Large intestine (tissue), 3 donors: ENCODE measurements at regions not wholly inside any gene's neighbourhood (a gene's known extent, or its start where the extent isn't known, plus 50 kb on each side); places are given as distances from the start of the nearest gene placed in this dataset.
"Not testable (repeated sequence)": the region's sequence is repeated elsewhere in the genome, so short reads cannot be mapped to it uniquely, and the experiment has no call there.

Experiments used
- DNase-seq, 2 donors: peaks; one replicate each; pipeline versions ENCODE4 v3.0.0 to v3.0.0-alpha.2; 2013
- H3K27ac ChIP-seq: one replicate; pipeline ENCODE4 v1.5.1; 2013; ENCODE audit warnings: low read length
- H3K27me3 ChIP-seq: 2 replicates; pipeline ENCODE4 v1.6.1; 2013; ENCODE audit warnings: low read length; ENCODE audit not compliant: control insufficient read depth, insufficient read depth
- H3K36me3 ChIP-seq: 2 replicates; pipeline ENCODE4 v1.6.1; 2013; ENCODE audit warnings: low read length; ENCODE audit not compliant: control insufficient read depth, insufficient read depth
- H3K4me1 ChIP-seq: one replicate; pipeline ENCODE4 v1.6.1; 2013; ENCODE audit warnings: low read length; ENCODE audit not compliant: control insufficient read depth, insufficient read depth
- H3K4me3 ChIP-seq: one replicate; pipeline ENCODE4 v1.5.1; 2013; ENCODE audit warnings: low read length
- H3K9me3 ChIP-seq: one replicate; pipeline ENCODE4 v1.6.1; 2013; ENCODE audit warnings: mild to moderate bottlenecking, low read depth, low read length, moderate library complexity; ENCODE audit not compliant: control insufficient read depth
- WGBS: methylation state at CpG from one replicate; pipeline ENCODE4 v1.1.5; 2013; ENCODE audit warnings: low lambda C conversion rate; ENCODE audit not compliant: insufficient coverage; 5-methylcytosine and 5-hydroxymethylcytosine counted together

DNA sequence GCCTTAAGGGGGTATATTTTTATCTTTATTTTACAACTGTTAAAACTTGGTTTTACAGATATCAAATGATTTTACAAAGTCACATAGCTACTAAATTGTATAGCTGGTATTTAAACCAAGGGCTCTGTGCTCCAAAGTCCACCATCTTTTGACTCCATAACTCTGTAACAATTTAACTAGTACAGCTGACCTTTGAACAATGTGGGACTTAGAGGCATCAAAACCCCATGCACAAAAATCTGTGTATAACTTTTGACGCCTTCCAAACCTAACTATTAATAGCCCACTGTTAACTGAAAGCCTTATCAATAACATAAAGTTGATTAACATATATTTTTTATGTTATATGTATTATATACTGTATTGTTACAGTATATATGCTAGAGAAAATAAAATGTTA, 874.3 kb downstream of the KCNA4 start:
- H3K27ac ChIP-seq, H3K4me1 ChIP-seq, H3K4me3 ChIP-seq, H3K9me3 ChIP-seq, H3K36me3 ChIP-seq, H3K27me3 ChIP-seq: not testable (repeated sequence)
- peak; percentile 29 to 55 for DNase-seq
- WGBS, result no CpG with 5 or more reads among the region's 1 CpG

DNA sequence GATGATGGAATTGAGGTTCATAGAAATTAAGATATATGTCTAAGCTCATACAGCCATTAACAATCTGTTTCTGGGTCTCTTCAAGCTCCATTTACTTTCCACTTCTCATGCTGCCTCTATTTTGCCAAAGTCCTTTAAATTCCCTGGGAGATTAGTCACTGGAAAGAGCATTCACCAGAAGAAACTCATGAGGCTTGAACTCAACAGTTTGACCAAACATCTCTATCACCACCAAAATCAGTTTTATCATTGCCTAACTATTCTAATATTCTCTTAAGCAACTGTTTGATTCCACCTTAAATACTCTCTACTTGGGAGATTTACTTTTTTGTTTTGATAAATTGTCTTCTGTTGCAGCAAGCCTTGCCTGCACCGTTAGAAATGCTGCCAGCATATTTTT, 881.3 kb downstream of the KCNA4 start:
- no CpG with 5 or more reads among the region's 1 CpG for WGBS
- Histone ChIP-seq H3K4me1 (no peaks in the 10 kb centered on the region), H3K27me3 (no peaks in the 10 kb centered on the region), H3K36me3 (no peaks in the 10 kb centered on the region), H3K4me3 (no peak overlapping the region), H3K9me3 (no peaks in the 10 kb centered on the region), H3K27ac (no peak overlapping the region)
- DNase-seq, result no peak

DNA sequence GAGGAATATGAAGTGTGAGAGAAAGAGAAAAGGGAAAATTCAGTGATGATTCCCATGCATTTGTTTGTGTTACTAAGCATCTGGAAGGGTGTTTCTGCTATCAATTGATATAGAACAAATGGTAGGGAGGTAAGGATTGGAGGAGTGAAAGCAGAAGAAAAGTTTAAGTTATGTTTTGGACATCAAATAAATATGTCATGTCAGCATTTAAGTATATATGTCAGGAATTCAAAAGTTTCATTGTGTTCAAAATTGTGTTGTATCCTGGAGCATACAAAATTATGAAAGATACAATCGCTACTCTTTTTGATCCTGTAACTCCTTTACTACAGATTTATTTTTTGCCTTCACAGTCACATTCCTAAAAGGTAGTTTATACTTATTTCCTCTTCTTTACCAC, 885.8 kb downstream of the KCNA4 start:
- H3K9me3 ChIP-seq, result no peaks in the 10 kb centered on the region
- H3K36me3 ChIP-seq, result no peaks in the 10 kb centered on the region
- no peak for DNase-seq
- H3K4me3 ChIP-seq, result no peak overlapping the region
- no peak overlapping the region for H3K27ac ChIP-seq
- no peaks in the 10 kb centered on the region for H3K4me1 ChIP-seq
- WGBS, result 67% methylated on average over 1 of the region's 1 CpG
- no peaks in the 10 kb centered on the region for H3K27me3 ChIP-seq

DNA sequence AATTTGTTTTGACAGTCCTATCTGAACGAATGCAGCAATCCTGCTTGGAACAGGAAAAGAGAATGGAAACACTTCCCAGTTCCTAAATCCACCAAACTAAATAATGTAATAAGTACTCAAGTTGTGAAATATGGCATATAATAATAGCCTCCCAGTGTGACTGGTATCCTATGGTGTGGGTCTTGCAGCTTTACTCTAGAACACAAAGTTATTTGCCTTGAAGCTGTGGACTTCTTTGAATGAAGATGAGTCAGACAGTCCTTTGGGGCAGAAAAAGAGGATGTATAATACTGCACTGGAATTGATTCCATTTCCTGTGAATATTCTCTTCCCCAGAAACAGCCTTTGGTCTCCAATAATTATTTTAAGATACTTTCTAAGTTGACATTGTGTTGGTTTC, 887.0 kb downstream of the KCNA4 start:
- no peak for DNase-seq
- 80% methylated on average over 1 of the region's 1 CpG for WGBS
- no peaks in the 10 kb centered on the region for H3K9me3 ChIP-seq
- H3K4me3 ChIP-seq, result no peak overlapping the region
- H3K36me3 ChIP-seq, result no peaks in the 10 kb centered on the region
- no peak overlapping the region for H3K27ac ChIP-seq
- H3K27me3 ChIP-seq, result no peaks in the 10 kb centered on the region
- H3K4me1 ChIP-seq, result no peaks in the 10 kb centered on the region

DNA sequence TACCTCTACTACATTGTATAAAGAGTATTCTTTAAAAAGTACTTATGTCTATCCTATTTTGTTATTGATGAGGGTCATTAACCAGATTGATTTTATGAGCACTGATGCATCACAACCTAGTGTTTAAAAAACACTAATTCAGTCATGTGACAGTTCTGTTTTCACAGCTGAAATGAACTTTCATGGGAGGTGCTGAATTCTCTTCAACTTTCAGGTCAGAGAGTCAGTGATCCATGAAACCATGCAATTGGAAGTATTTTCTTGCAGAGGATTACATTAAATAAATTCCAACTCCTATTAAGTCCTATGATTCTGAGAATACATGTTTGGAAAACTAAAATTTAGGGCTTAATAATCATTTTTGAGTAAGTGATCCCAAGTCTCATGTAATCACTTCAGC, 889.4 kb downstream of the KCNA4 start:
- Histone ChIP-seq H3K27me3 (no peaks in the 10 kb centered on the region), H3K36me3 (no peaks in the 10 kb centered on the region), H3K27ac (no peak overlapping the region), H3K4me3 (no peak overlapping the region), H3K9me3 (no peaks in the 10 kb centered on the region), H3K4me1 (no peaks in the 10 kb centered on the region)
- no peak for DNase-seq

DNA sequence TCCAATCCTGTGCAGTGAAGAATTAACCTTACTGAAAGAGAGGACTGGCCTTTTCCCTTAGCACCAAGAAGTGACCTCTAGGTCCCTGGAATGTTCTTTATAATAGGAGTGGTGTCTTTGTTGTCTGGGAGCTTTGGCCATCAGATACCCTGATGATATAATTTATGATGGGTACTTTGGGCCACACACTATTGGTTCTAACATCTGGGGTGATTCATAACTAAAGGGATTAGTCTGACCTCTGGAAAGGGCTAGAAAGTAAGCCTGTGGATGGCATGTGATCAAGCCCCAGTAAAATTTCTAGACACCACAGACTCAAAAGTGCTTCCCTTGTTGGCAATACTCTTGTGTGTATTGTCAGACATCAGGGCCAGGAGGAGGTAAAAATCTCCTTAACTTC, 891.2 kb downstream of the KCNA4 start:
- Histone ChIP-seq H3K4me1 (no peaks in the 10 kb centered on the region), H3K9me3 (no peaks in the 10 kb centered on the region), H3K4me3 (no peak overlapping the region), H3K36me3 (no peaks in the 10 kb centered on the region), H3K27me3 (no peaks in the 10 kb centered on the region), H3K27ac (no peak overlapping the region)
- no peak for DNase-seq

DNA sequence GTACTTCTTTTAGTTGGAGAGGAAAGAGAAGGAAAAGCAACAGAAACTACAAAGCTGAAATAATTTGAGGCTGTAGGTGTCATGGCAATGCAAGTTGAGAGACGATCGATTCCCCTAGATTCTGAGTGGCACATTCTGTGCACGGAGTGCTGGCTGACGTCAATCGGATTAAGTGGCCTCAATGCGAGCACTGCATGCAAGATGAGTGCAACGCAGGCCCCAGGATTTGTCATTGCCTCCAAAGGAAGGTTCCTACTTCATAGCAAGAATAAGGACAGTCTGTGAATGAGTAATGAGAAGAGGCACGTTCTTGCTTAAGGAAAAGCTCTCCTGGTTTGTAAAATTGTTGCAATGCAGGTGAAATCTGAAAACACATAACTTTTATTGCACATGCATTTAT, 892.4 kb downstream of the KCNA4 start:
- H3K4me3 ChIP-seq, result no peak overlapping the region
- H3K27me3 ChIP-seq, result no peaks in the 10 kb centered on the region
- H3K4me1 ChIP-seq, result no peaks in the 10 kb centered on the region
- WGBS, result no CpG with 5 or more reads among the region's 8 CpGs
- H3K36me3 ChIP-seq, result no peaks in the 10 kb centered on the region
- no peak overlapping the region for H3K27ac ChIP-seq
- no peak for DNase-seq
- H3K9me3 ChIP-seq, result no peaks in the 10 kb centered on the region

DNA sequence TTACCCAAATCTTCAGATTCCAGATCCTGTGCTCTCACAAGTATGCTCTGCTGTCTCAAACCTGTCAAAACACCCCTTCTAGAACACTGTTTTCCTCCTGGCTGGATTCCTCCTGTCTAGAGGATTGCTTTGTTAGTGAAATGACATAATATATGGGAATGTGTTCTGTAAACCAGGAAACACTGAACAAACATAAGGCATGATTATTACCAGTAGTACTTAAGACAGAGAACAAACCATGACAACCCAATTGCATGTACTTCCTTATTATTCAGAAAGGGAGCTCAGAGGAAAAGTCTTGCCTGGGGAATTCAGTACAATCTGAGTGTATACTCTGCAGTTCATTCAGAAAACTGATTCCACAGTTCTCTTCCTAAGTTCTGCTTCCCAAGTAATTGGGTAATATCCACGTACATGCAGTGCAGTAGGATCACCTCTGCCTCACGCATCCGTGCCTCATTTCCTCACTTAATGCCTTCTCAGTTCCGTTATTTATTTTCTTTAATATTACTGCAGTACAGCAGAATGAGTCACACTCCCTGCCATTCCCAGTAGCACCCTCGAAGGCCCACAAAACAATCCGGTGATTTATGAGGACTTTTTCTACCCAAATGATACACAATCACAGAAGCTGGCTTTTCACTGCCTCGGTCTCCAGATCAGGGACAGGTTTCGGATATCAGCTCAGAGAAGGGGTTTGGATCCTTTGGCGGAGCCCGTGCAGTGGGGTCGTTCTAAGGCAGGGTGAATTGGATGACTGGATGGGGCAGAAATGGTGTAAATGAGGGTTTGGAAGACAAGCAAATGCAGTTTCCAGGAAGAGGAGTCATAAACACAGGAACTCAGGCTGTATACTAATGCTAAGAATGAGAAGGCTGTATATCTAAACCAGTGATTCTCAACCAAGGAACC, 896.9 kb downstream of the KCNA4 start:
- Histone ChIP-seq H3K27me3 (no peaks in the 10 kb centered on the region), H3K4me3 (no peak overlapping the region), H3K27ac (no peak overlapping the region), H3K4me1 (no peaks in the 10 kb centered on the region), H3K36me3 (no peaks in the 10 kb centered on the region), H3K9me3 (no peaks in the 10 kb centered on the region)
- WGBS, result no CpG with 5 or more reads among the region's 11 CpGs
- DNase-seq, result peak; percentile 0 to 13

DNA sequence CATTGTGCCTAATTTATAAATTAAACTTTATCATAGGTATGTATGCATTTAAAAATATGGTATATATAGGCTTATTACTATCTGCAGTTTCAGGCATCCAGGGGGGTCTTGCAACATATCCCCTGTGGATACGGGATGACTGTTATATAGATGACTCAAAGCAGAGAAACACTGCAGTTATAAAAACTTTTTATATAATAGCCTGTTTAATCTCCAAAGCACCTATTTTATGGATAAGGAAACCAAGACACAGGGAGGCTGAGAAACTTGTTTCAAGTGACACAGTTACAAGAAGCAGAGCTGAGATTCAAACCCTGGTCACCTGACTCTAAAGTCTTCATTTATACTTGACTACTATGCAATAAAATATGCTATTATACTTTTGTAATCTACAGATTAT, 897.7 kb downstream of the KCNA4 start:
- H3K4me3 ChIP-seq, result no peak overlapping the region
- no peak for DNase-seq
- H3K9me3 ChIP-seq, result no peaks in the 10 kb centered on the region
- no peaks in the 10 kb centered on the region for H3K36me3 ChIP-seq
- H3K27ac ChIP-seq, result no peak overlapping the region
- WGBS, result no CpG with 5 or more reads among the region's 1 CpG
- no peaks in the 10 kb centered on the region for H3K27me3 ChIP-seq
- H3K4me1 ChIP-seq, result no peaks in the 10 kb centered on the region

DNA sequence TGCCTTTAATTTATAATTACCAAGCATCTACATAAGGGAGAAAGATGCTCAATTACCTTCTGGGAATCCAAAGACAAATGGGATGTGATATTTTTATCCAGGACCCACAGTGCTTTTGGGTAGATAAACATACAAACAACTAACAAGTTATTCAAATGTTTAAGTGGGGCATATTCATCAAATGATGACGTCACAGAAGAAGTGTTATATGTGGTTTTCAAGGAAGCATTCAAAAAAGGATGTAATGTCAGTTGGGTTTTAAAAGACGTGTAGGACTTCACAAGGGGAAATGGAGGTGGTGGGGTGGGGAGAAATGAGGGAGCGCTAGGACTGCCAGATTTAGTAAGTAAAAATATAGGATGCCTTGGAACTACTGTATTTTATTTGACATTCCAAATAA, 915.9 kb downstream of the KCNA4 start:
- no peak for DNase-seq
- H3K4me3 ChIP-seq, result no peak overlapping the region
- H3K36me3 ChIP-seq, result no peaks in the 10 kb centered on the region
- H3K4me1 ChIP-seq, result no peaks in the 10 kb centered on the region
- no peaks in the 10 kb centered on the region for H3K27me3 ChIP-seq
- WGBS, result no CpG with 5 or more reads among the region's 3 CpGs
- H3K9me3 ChIP-seq, result no peaks in the 10 kb centered on the region
- no peak overlapping the region for H3K27ac ChIP-seq

DNA sequence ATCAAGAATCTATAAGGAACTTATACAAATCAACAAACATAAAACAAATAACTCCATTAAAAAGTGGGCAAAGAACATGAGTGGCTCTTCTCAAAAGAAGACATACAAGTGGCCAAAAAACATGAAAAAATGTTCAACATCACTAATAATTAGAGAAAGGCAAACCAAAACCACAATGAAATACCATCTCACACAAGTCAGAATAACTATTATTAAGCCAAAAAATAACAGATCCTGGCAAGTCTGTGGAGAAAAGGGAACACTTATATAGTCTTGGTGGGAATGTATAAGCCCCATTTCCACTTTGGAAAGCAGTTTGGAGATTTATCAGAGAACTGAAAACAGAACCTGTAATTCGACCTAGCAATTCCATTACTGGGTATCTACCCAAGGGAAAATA, 921.0 kb downstream of the KCNA4 start:
- no peaks in the 10 kb centered on the region for H3K36me3 ChIP-seq

More for the DNA sequence above, 921.0 kb downstream of the KCNA4 start:
- Histone ChIP-seq H3K27ac (no peak overlapping the region), H3K27me3 (no peaks in the 10 kb centered on the region), H3K4me3 (no peak overlapping the region), H3K4me1 (no peaks in the 10 kb centered on the region), H3K9me3 (no peaks in the 10 kb centered on the region)
- no CpG with 5 or more reads among the region's 1 CpG for WGBS
- no peak for DNase-seq
